SK-N-SH treated with all-trans-retinoic acid at 6 μM for 48 hours (cell line): ENCODE measurements at regions not wholly inside any gene's neighbourhood (a gene's known extent, or its start where the extent isn't known, plus 50 kb on each side); places are given as distances from the start of the nearest gene placed in this dataset.

ENCODE experiments used
- TOX ChIP-seq: fragments of 250-450 bp; sonication (Bioruptor Pico); IDR thresholded peaks from 2 replicates; pipeline ENCODE4 v1.8.0; 2021; ENCODE audit warnings: mild to moderate bottlenecking, moderate library complexity, borderline replicate concordance
- ZFP30 ChIP-seq: fragments of 450-650 bp; formaldehyde crosslinking; IDR thresholded peaks from 2 replicates; pipeline ENCODE4 v1.5.0; 2022; ENCODE audit warnings: mild to moderate bottlenecking, moderate library complexity

GRCh38 chr2:235319095-235319494, 174.7 kb upstream of the AGAP1 start:
- TF ChIP-seq ZFP30 (CRISPR knock-in tag) (no peak), TOX (CRISPR knock-in tag) (no peak)
